Astrocyte of the cerebellum (primary cell): ENCODE measurements at regions not wholly inside any gene's neighbourhood (a gene's known extent, or its start where the extent isn't known, plus 50 kb on each side); places are given as distances from the start of the nearest gene placed in this dataset.

ENCODE experiments used
- DNase-seq: peaks from one replicate; pipeline ENCODE4 v3.0.0-alpha.2; 2011; ENCODE audit warnings: low read depth
- H3K4me3 ChIP-seq: 2 replicates; pipeline ENCODE4 v1.5.1; 2011; ENCODE audit warnings: mild to moderate bottlenecking, low read depth, low read length, moderate library complexity
- CTCF ChIP-seq: IDR thresholded peaks from 2 replicates; pipeline ENCODE4 v1.5.1; 2012; ENCODE audit warnings: low read length, low read depth, moderate library complexity, mild to moderate bottlenecking; ENCODE audit errors: missing control alignments
- in situ Hi-C: cut with HindIII; loops from 2 replicates; pipeline ENCODE4 v1.10.0; 2017; ENCODE audit warnings: low sequenced_read_pairs

GRCh38 chr6:27565839-27566779 is 93.2 kb upstream of the ZNF184 start:
- no peak for DNase-seq
- in situ Hi-C loops, result no loop called here
- no peak overlapping the region for H3K4me3 ChIP-seq
- TF ChIP-seq CTCF, result no peak

DNA sequence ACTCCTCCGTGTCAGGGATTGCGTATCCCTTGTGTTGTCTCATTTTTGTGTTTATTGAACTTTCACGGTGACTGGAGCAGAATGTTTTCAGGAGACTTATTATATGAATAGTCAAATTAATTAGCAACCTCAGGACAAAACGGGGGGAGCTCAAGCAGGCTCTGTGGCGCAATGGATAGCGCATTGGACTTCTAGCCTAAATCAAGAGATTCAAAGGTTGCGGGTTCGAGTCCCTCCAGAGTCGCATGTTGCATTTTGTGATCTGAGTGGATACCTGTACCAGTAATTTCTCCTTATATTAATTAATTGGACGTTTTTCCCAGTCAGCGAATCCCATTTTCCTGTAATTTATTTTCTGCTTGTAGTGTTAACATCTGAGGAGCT is 89.1 kb upstream of the ZNF184 start:
- TF ChIP-seq CTCF, result no peak
- no peak for DNase-seq
- no peak overlapping the region for H3K4me3 ChIP-seq
- in situ Hi-C loops, result no loop called here

GRCh38 chr6:27558028-27558724 is 85.3 kb upstream of the ZNF184 start:
- TF ChIP-seq CTCF, result no peak
- no peak for DNase-seq
- H3K4me3 ChIP-seq, result peak overlapping the region; percentile 30
- in situ Hi-C loops, result no loop called here

- H3K4me3 ChIP-seq, result no peak overlapping the region
- in situ Hi-C loops, result no loop called here
- DNase-seq, result no peak
- no peak for TF ChIP-seq CTCF
Measured at GRCh38 chr6:27556406-27556805, 83.5 kb upstream of the ZNF184 start.

DNA sequence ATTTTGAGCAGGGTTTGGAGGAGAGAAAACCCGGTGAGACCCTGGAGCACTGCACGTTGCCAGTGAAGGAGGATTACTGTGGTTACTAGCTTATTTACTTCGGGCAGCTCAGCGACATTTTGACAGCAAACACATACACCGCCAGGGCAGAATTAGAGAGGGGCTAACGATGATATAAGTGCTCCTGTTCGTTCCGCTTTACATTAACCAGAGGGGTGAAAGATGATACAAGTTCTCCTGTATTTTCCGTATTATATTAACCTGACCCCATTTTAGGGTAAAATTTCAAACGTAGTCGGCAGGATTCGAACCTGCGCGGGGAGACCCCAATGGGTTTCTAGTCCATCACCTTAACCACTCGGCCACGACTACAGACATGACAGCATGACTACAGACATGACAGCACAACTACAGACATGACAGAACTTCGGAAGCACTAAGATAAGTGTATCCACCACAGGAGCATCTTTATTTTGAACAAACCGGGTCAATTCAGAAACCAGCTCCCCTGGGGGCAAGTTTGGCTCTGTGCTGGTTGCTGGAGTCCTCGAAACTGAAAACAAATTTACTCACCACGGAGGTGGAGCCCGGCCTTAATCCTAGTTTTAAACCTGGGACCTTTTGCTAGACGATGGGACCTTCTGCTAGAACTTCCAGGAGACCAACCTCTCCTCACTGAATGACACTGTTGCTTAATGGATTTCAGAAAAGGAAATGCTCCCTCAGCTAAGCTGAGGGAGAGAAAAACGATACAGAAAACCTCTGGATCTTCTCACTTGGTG is 80.4 kb upstream of the ZNF184 start:
- no peak for TF ChIP-seq CTCF
- in situ Hi-C loops, result no loop called here
- DNase-seq, result no peak
- peak overlapping the region; percentile 16 for H3K4me3 ChIP-seq

DNA sequence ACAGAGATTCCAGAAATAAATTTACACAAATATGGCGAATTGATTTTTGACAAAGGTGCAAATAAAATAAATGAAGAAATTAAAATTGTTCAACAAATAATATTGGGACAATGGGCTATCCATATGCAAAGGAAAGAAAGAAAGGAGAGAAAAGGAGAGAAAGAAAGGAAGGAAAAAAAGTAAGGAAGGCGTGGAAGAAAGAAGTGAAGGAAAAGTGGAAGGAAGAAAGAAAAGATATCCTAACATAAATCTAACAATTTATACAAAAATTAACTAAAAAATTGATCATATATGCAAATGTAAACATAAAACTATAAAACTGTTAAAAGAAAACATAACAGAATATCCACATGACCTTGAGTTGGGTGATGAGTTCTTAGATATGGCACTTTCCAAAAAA is 78.7 kb upstream of the ZNF184 start:
- no peak overlapping the region for H3K4me3 ChIP-seq
- in situ Hi-C loops, result no loop called here
- DNase-seq, result no peak
- TF ChIP-seq CTCF, result no peak
